ENCODE measurements at regions not wholly inside any gene's neighbourhood (a gene's known extent, or its start where the extent isn't known, plus 50 kb on each side); places are given as distances from the start of the nearest gene placed in this dataset.

DNA sequence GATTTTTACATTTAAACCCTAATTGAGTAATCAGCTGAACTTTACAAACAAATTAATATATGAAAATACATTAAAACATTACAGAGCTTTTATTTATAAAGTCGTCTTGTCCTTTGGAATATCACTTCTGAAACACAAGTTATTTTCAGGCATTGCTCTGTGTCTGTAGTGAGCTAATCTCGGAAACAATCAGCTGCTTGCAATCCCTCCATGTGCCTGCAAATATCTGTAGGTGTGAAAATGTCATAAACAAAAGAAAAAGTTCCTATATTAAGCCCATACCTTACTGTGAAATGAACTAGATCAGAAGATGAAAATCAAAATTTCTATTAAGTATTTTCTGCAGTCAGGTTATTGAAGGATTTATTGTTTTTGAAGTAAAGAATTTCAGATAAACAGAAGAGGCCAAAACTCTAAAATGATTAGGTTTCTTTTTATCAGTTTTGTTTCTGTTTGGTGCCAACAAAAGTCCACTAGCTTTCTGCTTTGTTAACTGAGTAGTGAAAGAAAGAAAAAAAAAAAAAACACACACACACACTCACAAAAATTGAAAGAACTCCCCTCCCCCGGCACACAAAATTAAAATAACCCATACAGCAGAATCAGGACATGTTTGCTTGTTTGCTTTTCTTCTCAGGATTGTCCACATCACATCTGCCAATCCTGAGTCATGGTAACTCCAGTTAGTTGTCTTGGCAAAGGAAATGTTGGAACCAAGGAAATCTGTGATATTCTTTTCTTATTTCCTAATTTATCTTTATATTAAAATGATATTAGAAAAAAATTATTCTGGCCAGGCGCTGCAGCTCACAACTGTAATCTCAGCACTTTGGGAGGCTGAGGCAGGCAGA lies 627.0 kb upstream of the SLC39A10 start:
- CTCF ChIA-PET (ENCODE audit: partially characterized antibody), result interaction anchor here (0.5 kb wide), 1 partner anchor 529 kb away, joined by 3 read pairs; no protein-coding TSS in a partner anchor
- H2BK15ac ChIP-seq (ENCODE audit: low read length), result no peak overlapping the region
- H3K56ac ChIP-seq (replicated peaks; ENCODE audit: insufficient read length, low read depth, low read length), result no peak overlapping the region
- H2BK120ac ChIP-seq (replicated peaks; ENCODE audit: low read depth, low read length), result no peak overlapping the region
- H4K91ac ChIP-seq (replicated peaks; ENCODE audit: insufficient read length, low read length), result no peak overlapping the region
- no peak overlapping the region for H2BK5ac ChIP-seq (ENCODE audit: low read depth, low read length)
- no peak overlapping the region for H2BK12ac ChIP-seq (ENCODE audit: low read depth, low read length)
- H2BK20ac ChIP-seq (ENCODE audit: low read length), result no peak overlapping the region
- no peak overlapping the region for H3K9ac ChIP-seq (replicated peaks in 1 of 4; ENCODE audit: extremely low read depth in 1 of 4, low read depth in 3 of 4, low read length in 3 of 4)
- H3K4me3 ChIP-seq (ENCODE audit: extremely low read depth in 1 of 4, insufficient read depth in 2 of 4, low read depth in 3 of 4, low read length in 4 of 4), result no peak overlapping the region
- H3K4me2 ChIP-seq (ENCODE audit: insufficient read depth in 1 of 2, low read depth in 2 of 2, low read length in 2 of 2), result no peak overlapping the region
- no peak for FAIRE-seq
- no peaks in the 10 kb centered on the region for H3K9me3 ChIP-seq (ENCODE audit: insufficient read depth in 2 of 2, low read depth in 1 of 2, low read length in 1 of 2)
- H3K23ac ChIP-seq (ENCODE audit: insufficient read length), result no peak overlapping the region
- no peak overlapping the region for H4K8ac ChIP-seq (ENCODE audit: extremely low read depth, insufficient read depth, low read length)
- H3K4ac ChIP-seq (replicated peaks; ENCODE audit: insufficient read length, low read depth, low read length), result no peak overlapping the region
- no peaks in the 10 kb centered on the region for H3K79me2 ChIP-seq (ENCODE audit: control insufficient read depth in 1 of 2, insufficient read depth in 2 of 2, low read length in 2 of 2)
- POLR2A ChIA-PET (ENCODE audit: partially characterized antibody), result no interaction called here
- TF ChIP-seq EP300 (IDR thresholded peaks at IDR 0.05; ENCODE audit: borderline replicate concordance in 1 of 2, low read depth in 2 of 2, low read length in 2 of 2), result no peak
- TF ChIP-seq, protein P1, sequence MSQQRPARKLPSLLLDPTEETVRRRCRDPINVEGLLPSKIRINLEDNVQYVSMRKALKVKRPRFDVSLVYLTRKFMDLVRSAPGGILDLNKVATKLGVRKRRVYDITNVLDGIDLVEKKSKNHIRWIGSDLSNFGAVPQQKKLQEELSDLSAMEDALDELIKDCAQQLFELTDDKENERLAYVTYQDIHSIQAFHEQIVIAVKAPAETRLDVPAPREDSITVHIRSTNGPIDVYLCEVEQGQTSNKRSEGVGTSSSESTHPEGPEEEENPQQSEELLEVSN (IDR thresholded peaks at IDR 0.05), result no peak
- TF ChIP-seq SP1 (IDR thresholded peaks at IDR 0.05; ENCODE audit: low read depth, low read length), result no peak
- no peak for TF ChIP-seq JUN (IDR thresholded peaks at IDR 0.05; ENCODE audit: low read depth, low read length)
- TF ChIP-seq SUZ12 (IDR thresholded peaks at IDR 0.05; ENCODE audit: low read length), result no peak
- no peak for TF ChIP-seq RFX5 (IDR thresholded peaks at IDR 0.05; ENCODE audit: borderline replicate concordance, low read depth, low read length)
- no peak for TF ChIP-seq KDM5A (IDR thresholded peaks at IDR 0.05; ENCODE audit: low read length)
- no peak for TF ChIP-seq CTBP2 (IDR thresholded peaks at IDR 0.05; ENCODE audit: borderline replicate concordance, insufficient read depth, insufficient read length, low read length)
- no peak for TF ChIP-seq SRF (IDR thresholded peaks at IDR 0.05; ENCODE audit: low read depth, low read length)
- no peak for TF ChIP-seq TEAD4 (IDR thresholded peaks at IDR 0.05; ENCODE audit: low read depth, low read length)
- TF ChIP-seq BCL11A (IDR thresholded peaks at IDR 0.05; ENCODE audit: low read depth in 2 of 2, low read length in 2 of 2), result no peak
- H3K27me3 ChIP-seq (replicated peaks in 1 of 4; ENCODE audit: control insufficient read depth in 3 of 4, extremely low read depth in 1 of 4, insufficient read depth in 3 of 4, low read length in 3 of 4), result no peaks in the 10 kb centered on the region
- H3K14ac ChIP-seq (ENCODE audit: insufficient read length), result no peak overlapping the region
- 88% methylated on average over 4 of the region's 4 CpGs; no CpG with 5 or more reads in 1 of the 2 experiments for WGBS, 2 experiments (ENCODE audit: extremely low coverage in 1 of 2, insufficient coverage in 1 of 2, insufficient read length in 1 of 2, insufficient replicate concordance in 2 of 2, low coverage in 1 of 2, low lambda C conversion rate in 2 of 2, missing lambda C conversion rate in 1 of 2)
- no peaks in the 10 kb centered on the region for H3K4me1 ChIP-seq (replicated peaks in 1 of 4; ENCODE audit: control insufficient read depth in 3 of 4, insufficient read depth in 4 of 4, low read length in 3 of 4)
- H4K5ac ChIP-seq (ENCODE audit: insufficient read length, low read depth, low read length), result no peak overlapping the region
- no peak overlapping the region for H2AFZ ChIP-seq (ENCODE audit: low read length)
- no peak for DNase-seq (ENCODE audit: low read depth in 1 of 2, low spot score in 2 of 2)
- H3K27ac ChIP-seq (ENCODE audit: low read depth, low read length), result no peak overlapping the region
- no peaks in the 10 kb centered on the region for H4K20me1 ChIP-seq (replicated peaks in 1 of 2; ENCODE audit: control insufficient read depth in 1 of 2, insufficient read depth in 2 of 2, low read length in 2 of 2)
- no peak overlapping the region for H3K18ac ChIP-seq (ENCODE audit: extremely low read depth, low read length)
- H3K36me3 ChIP-seq (ENCODE audit: control insufficient read depth in 2 of 4, insufficient read depth in 4 of 4, low read length in 3 of 4), result no peaks in the 10 kb centered on the region
- no peak overlapping the region for H2AK5ac ChIP-seq (ENCODE audit: low read depth, low read length)
- H3K23me2 ChIP-seq (ENCODE audit: low read depth, low read length), result no peaks in the 10 kb centered on the region
- H3K79me1 ChIP-seq (ENCODE audit: low read depth, low read length), result no peaks in the 10 kb centered on the region
